ENCODE measurements at regions not wholly inside any gene's neighbourhood (a gene's known extent, or its start where the extent isn't known, plus 50 kb on each side); places are given as distances from the start of the nearest gene placed in this dataset.
A peak's percentile ranks its signal among the peaks of the same experiment; 100 is the strongest.

DNA sequence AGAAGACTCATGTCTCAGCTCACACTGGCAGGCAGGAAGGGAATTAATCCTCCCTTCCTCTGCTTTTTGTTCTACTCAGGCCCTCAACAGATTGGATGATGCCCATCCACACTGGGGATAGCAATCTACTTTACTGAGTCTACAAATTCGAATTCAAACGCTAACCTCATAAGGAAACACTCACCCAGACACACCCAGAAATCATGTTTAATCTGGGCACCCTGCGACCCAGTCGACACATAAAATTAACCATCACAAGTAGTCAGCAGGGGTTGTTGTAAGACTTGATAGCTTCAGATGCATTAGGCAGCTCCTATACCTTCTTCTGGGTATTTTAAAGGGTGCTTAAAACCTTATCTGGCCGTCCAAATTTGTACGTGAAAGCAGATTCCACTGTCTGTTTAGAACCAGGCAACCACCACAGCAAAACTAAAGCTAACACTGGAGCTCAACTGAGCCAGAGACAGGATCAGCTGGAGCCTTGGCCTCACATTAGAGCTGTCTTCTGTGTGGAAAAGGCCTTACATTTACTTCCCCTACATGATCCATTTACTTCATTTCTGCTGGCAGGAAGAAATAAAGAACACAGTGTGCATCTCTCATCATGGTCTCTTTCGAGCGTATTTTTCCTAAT lies 407.3 kb upstream of the PPP2R3A start:
- ChIA-PET POLR2A (interaction anchor here (0.5 to 0.6 kb wide), 2 partner anchors 9 to 56 kb away, joined by 3 read pairs; no protein-coding TSS in a partner anchor), CTCF (ENCODE audit: low intra/inter-chr PET ratio) (no interaction called here)
- H3K9me3 ChIP-seq (replicated peaks; ENCODE audit: control insufficient read depth, insufficient read depth, low read depth, low read length) = no peaks in the 10 kb centered on the region
- H3K9me1 ChIP-seq (ENCODE audit: control insufficient read depth, insufficient read depth, low read length) = no peaks in the 10 kb centered on the region
- H3K79me2 ChIP-seq (ENCODE audit: control insufficient read depth, insufficient read depth, low read length) = no peaks in the 10 kb centered on the region
- in situ Hi-C loops (cut with MboI) = no loop called here
- H4K20me1 ChIP-seq (replicated peaks; ENCODE audit: control insufficient read depth, insufficient read depth, low read length) = no peaks in the 10 kb centered on the region
- FAIRE-seq = no peak
- H3K4me1 ChIP-seq (replicated peaks in 1 of 2; ENCODE audit: control insufficient read depth in 2 of 2, insufficient read depth in 2 of 2, low read length in 2 of 2) = no peaks in the 10 kb centered on the region
- no peak overlapping the region for H3K27ac ChIP-seq (ENCODE audit: extremely low read depth, low read depth, low read length)
- intact Hi-C loops (cut with micrococcal nuclease) = no loop called here
- no peak for TF ChIP-seq ETV6 (IDR thresholded peaks at IDR 0.05; ENCODE audit: borderline replicate concordance in 1 of 2, low read depth in 2 of 2, low read length in 1 of 2)
- no peak for TF ChIP-seq ETV6 (CRISPR knock-in tag; IDR thresholded peaks at IDR 0.05; ENCODE audit: borderline replicate concordance)
- TF ChIP-seq NFXL1 (CRISPR knock-in tag; IDR thresholded peaks at IDR 0.05) = no peak
- TF ChIP-seq HNRNPL (IDR thresholded peaks at IDR 0.05; ENCODE audit: low read depth, low read length) = no peak
- no peak for TF ChIP-seq SMAD3 (CRISPR knock-in tag; conservative IDR thresholded peaks at IDR 0.05)
- TF ChIP-seq TAL1 (IDR thresholded peaks at IDR 0.05) = no peak
- ATAC-seq = no peak
- H3K36me3 ChIP-seq (ENCODE audit: control insufficient read depth, insufficient read depth, low read length) = no peaks in the 10 kb centered on the region
- H2AFZ ChIP-seq (ENCODE audit: low read depth, low read length) = 0 out of 2 replicates have a peak overlapping the region, but pooled peaks have one; percentile 7
- no peak overlapping the region for H3K4me2 ChIP-seq (ENCODE audit: insufficient read depth, low read length)
- H3K27me3 ChIP-seq (ENCODE audit: control insufficient read depth in 2 of 2, insufficient read depth in 2 of 2, low read length in 2 of 2) = no peaks in the 10 kb centered on the region
- no TSS peak for BruUV-seq (replicated peaks)
- 9% methylated on average over 8 of the region's 8 CpGs for WGBS (ENCODE audit: insufficient coverage, low coverage, missing lambda C conversion rate)
- no peak overlapping the region for H3K4me3 ChIP-seq
- no peak for DNase-seq (ENCODE audit: extremely low read depth in 1 of 4, low spot score in 3 of 4)
- no peak overlapping the region for H3K9ac ChIP-seq (ENCODE audit: insufficient read depth in 1 of 2, low read depth in 2 of 2, low read length in 2 of 2)

- in situ Hi-C loops (cut with MboI) (no loop called here), intact Hi-C loops (cut with micrococcal nuclease) (no loop called here)
- no peak overlapping the region for H3K9ac ChIP-seq (ENCODE audit: insufficient read depth in 1 of 2, low read depth in 2 of 2, low read length in 2 of 2)
- no peaks in the 10 kb centered on the region for H3K36me3 ChIP-seq (ENCODE audit: control insufficient read depth, insufficient read depth, low read length)
- DNase-seq (ENCODE audit: extremely low read depth in 1 of 4, low spot score in 3 of 4) = no peak
- H3K4me3 ChIP-seq = no peak overlapping the region
- no peak for ATAC-seq
- H2AFZ ChIP-seq (ENCODE audit: low read depth, low read length) = no peak overlapping the region
- BruUV-seq (replicated peaks) = no TSS peak
- H3K79me2 ChIP-seq (ENCODE audit: control insufficient read depth, insufficient read depth, low read length) = no peaks in the 10 kb centered on the region
- no peak overlapping the region for H3K27ac ChIP-seq (ENCODE audit: extremely low read depth, low read depth, low read length)
- FAIRE-seq = no peak
- WGBS (ENCODE audit: insufficient coverage, low coverage, missing lambda C conversion rate) = 13% methylated on average over 2 of the region's 2 CpGs
- POLR2A ChIA-PET = interaction anchor here (0.6 kb wide), 1 partner anchor 57 kb away, joined by 3 read pairs; no protein-coding TSS in a partner anchor
- no peaks in the 10 kb centered on the region for H3K9me1 ChIP-seq (ENCODE audit: control insufficient read depth, insufficient read depth, low read length)
- no peaks in the 10 kb centered on the region for H3K4me1 ChIP-seq (replicated peaks in 1 of 2; ENCODE audit: control insufficient read depth in 2 of 2, insufficient read depth in 2 of 2, low read length in 2 of 2)
- H3K27me3 ChIP-seq (ENCODE audit: control insufficient read depth in 2 of 2, insufficient read depth in 2 of 2, low read length in 2 of 2) = no peaks in the 10 kb centered on the region
- no peaks in the 10 kb centered on the region for H3K9me3 ChIP-seq (replicated peaks; ENCODE audit: control insufficient read depth, insufficient read depth, low read depth, low read length)
- CTCF ChIA-PET (ENCODE audit: low intra/inter-chr PET ratio) = no interaction called here
- no peaks in the 10 kb centered on the region for H4K20me1 ChIP-seq (replicated peaks; ENCODE audit: control insufficient read depth, insufficient read depth, low read length)
- H3K4me2 ChIP-seq (ENCODE audit: insufficient read depth, low read length) = no peak overlapping the region
- TF ChIP-seq ARNT (IDR thresholded peaks at IDR 0.05) (no peak), ZFPM2 (CRISPR knock-in tag; IDR thresholded peaks at IDR 0.05) (no peak), SRSF7 (optimal IDR thresholded peaks at IDR 0.05; ENCODE audit: low read depth, low read length) (no peak), NFE2L1 (tag; IDR thresholded peaks at IDR 0.05; ENCODE audit: borderline replicate concordance, low read depth) (no peak), PTTG1 (tag; IDR thresholded peaks at IDR 0.05; ENCODE audit: low read depth) (no peak), NR2C2 (CRISPR knock-in tag; IDR thresholded peaks at IDR 0.05) (no peak), NR2C2 (tag; IDR thresholded peaks at IDR 0.05) (no peak), POLR2A (conservative IDR thresholded peaks at IDR 0.05) (no peak), ZNF77 (CRISPR knock-in tag; IDR thresholded peaks at IDR 0.05) (no peak), ILK (tag; IDR thresholded peaks at IDR 0.05; ENCODE audit: borderline replicate concordance, low read depth) (no peak), ZNF436 (CRISPR knock-in tag; IDR thresholded peaks at IDR 0.05) (no peak)
- TF ChIP-seq, protein P1, sequence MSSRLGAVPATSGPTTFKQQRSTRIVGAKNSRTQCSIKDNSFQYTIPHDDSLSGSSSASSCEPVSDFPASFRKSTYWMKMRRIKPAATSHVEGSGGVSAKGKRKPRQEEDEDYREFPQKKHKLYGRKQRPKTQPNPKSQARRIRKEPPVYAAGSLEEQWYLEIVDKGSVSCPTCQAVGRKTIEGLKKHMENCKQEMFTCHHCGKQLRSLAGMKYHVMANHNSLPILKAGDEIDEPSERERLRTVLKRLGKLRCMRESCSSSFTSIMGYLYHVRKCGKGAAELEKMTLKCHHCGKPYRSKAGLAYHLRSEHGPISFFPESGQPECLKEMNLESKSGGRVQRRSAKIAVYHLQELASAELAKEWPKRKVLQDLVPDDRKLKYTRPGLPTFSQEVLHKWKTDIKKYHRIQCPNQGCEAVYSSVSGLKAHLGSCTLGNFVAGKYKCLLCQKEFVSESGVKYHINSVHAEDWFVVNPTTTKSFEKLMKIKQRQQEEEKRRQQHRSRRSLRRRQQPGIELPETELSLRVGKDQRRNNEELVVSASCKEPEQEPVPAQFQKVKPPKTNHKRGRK (tag; IDR thresholded peaks at IDR 0.05) = no peak
Measured at GRCh38 chr3:135558906-135559305, 406.6 kb upstream of the PPP2R3A start.

Measured in K562 (cell line).